NCI-H226 (cell line): ENCODE measurements at regions not wholly inside any gene's neighbourhood (a gene's known extent, or its start where the extent isn't known, plus 50 kb on each side); places are given as distances from the start of the nearest gene placed in this dataset.

Experiments
- DNase-seq: peaks from one replicate; pipeline ENCODE4 v3.0.0-alpha.2; 2015

- DNase-seq = no peak
These were observed 547.8 kb upstream of the IGFBP3 start for GRCh38 chr7:46468753-46469356.

DNA sequence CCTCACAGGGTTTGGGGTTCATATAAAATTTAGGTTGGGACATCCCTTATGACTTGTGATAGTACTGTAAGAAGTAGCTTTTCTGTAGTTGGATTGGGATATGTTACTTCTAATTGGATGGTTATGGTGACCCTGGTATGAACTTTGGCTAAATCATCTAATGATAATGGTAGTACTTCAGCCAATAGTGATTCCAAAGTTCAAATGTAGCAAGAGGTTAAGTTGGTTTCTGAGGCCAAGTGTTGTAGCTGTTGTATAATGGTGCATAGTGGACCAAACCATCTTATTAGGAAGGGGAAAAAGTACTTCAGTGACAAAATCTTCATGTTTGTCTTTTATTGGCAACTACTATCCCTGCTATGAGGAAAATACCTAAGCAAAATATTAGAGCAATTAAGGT is 542.1 kb upstream of the IGFBP3 start:
- DNase-seq = no peak

- DNase-seq = no peak
These were observed 540.3 kb upstream of the IGFBP3 start for GRCh38 chr7:46461334-46461777.

DNA sequence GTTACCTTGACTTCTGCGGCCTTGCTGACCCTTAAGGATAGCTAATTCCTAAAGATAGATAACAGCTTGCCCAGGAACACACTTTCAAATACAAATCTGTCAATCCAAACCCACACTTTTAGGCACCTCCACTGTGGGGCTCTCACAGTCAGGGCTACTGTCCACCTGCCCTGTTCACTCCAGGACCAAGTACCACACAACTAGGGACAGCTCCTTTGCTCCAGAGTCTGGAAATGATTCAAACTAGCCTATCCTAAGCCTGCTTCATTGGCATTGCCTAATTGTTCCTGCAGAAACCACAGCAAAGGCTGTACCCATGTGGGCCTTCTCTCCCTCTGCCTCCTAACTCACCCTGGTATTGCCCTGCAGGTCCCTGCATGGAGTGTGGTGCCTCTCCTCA is 538.9 kb upstream of the IGFBP3 start:
- no peak for DNase-seq

GRCh38 chr7:46454816-46455215 is 533.7 kb upstream of the IGFBP3 start:
- DNase-seq = no peak

GRCh38 chr7:46452561-46453135 is 531.6 kb upstream of the IGFBP3 start:
- no peak for DNase-seq

GRCh38 chr7:46451846-46452245 is 530.8 kb upstream of the IGFBP3 start:
- no peak for DNase-seq

DNA sequence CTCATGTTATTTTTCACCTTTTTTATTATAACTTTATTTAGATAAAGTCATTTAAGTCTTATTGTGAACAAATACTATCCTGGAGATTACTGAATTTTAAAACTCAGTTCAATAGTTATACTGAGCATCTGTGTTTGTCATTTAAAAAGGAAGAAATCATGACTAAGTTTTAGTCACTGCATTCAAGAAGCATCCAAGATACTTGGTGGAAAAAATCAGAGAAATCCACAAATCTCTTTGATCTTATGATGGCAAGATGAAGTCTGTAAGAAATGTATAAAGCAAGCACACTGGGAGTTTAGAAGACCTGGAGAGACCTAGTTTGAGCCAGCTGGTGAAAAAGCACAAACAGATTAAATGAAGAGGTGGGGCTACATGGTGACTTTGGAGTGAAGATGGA is 529.8 kb upstream of the IGFBP3 start:
- DNase-seq = no peak

DNA sequence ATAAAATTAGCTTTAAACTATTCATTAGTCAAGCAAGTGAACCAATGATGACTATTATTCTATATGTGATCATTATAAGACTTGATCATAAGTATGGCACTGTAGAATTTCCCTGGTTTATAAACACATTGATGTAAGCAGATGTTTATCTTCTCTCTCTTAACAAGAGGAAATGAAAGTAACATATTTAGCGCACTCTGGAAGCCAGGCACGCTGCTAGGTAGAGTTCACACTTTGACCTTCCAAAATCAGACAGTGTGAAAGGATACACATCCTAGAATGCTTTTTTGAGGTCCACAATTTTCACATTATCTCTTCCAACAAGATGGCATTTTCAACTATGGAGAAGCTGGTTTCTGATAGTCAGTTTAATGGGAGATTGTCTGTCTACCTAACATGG is 529.4 kb upstream of the IGFBP3 start:
- no peak for DNase-seq

GRCh38 chr7:46449743-46450142 is 528.7 kb upstream of the IGFBP3 start:
- no peak for DNase-seq

GRCh38 chr7:46448478-46448877 is 527.4 kb upstream of the IGFBP3 start:
- no peak for DNase-seq

GRCh38 chr7:46446151-46446550 is 525.1 kb upstream of the IGFBP3 start:
- DNase-seq = no peak

- no peak for DNase-seq
These were observed 523.2 kb upstream of the IGFBP3 start for GRCh38 chr7:46444256-46444655.

- DNase-seq = no peak
These were observed 519.1 kb upstream of the IGFBP3 start for GRCh38 chr7:46440186-46440585.

GRCh38 chr7:46432708-46433107 is 511.6 kb upstream of the IGFBP3 start:
- peak; percentile 91 for DNase-seq

GRCh38 chr7:46428295-46428694 is 507.2 kb upstream of the IGFBP3 start:
- DNase-seq = no peak

- no peak for DNase-seq
These were observed 503.9 kb upstream of the IGFBP3 start for GRCh38 chr7:46424934-46425333.

- no peak for DNase-seq
These were observed 500.6 kb upstream of the IGFBP3 start for GRCh38 chr7:46421441-46422230.

- no peak for DNase-seq
These were observed 493.9 kb upstream of the IGFBP3 start for GRCh38 chr7:46414946-46415345.

DNA sequence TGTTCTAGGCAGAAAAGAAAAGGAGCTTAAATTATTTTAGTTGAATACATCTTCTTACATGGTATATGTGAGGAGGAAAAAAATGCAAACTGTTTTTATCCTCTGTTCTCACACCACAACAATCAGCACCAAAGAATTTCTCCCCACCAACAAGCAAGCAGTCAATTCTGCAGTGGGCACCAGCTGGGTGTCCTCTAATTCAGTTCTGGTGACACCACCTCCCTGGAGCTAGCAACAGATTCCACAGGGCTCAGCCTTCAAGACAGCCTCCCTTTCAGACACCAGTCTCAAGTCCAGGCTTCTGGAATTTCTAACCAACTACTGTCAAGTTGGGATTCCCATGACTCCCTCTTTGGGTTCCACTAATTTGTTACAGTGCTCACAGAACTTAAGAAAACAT is 490.2 kb upstream of the IGFBP3 start:
- no peak for DNase-seq

DNA sequence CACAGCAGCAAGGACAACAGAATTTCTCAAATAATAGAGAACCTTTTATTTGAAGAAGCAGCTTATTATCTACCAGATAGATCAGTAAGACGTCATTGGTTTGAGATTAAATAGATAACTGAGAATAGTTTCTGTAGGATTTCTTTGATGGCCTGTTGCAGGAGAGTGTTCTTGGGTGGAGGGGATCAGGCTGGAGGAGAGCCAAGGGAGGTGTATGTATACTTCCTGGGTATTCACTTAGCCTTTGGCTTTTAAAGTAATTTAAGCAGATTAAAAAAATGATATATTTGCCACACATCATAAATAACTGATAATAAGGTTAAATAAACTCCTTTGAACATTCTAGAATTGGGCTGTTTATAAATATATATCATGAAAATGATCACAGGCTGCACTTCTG is 486.1 kb upstream of the IGFBP3 start:
- DNase-seq = no peak

- no peak for DNase-seq
These were observed 476.5 kb upstream of the IGFBP3 start for GRCh38 chr7:46397591-46397990.

GRCh38 chr7:46396481-46396880 is 475.4 kb upstream of the IGFBP3 start:
- no peak for DNase-seq

DNA sequence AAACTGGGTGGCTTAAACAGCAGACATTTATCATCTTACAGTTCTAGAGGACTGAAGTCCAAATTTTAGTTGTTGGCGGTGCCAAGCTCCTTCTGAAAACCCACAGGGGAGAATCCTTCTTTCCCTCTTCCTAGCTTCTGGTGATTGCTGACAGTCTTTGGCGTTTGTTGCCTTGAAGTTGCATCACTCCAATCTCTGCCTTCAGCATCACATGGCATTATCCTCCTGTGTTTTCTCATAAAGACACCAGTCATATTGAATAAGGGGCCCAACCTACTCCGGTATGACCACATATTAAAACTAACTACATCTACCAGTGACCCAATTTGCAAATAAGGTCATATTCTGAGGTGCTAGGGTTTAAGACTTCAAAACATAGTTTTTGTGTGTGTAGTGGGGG is 472.1 kb upstream of the IGFBP3 start:
- DNase-seq = no peak
